GM23248 (cell line): ENCODE measurements at regions not wholly inside any gene's neighbourhood (a gene's known extent, or its start where the extent isn't known, plus 50 kb on each side); places are given as distances from the start of the nearest gene placed in this dataset.

Experiments used
- EZH2 ChIP-seq: fragments of 200-600 bp; sonication (generic); IDR thresholded peaks from 2 replicates; pipeline ENCODE4 v1.6.1; 2018; ENCODE audit warnings: antibody characterized with exemption, mild to moderate bottlenecking; ENCODE audit not compliant: insufficient read depth, poor library complexity, severe bottlenecking
- EZH2phosphoT487 ChIP-seq: fragments of 200-600 bp; sonication (generic); IDR thresholded peaks from 2 replicates; pipeline ENCODE4 v1.6.1; 2018; ENCODE audit warnings: antibody characterized with exemption, moderate library complexity, mild to moderate bottlenecking, low read depth; ENCODE audit not compliant: insufficient read depth

GRCh38 chr10:78147202-78147601, 113.5 kb downstream of the RPS24 start:
- no peak for TF ChIP-seq EZH2
- TF ChIP-seq EZH2phosphoT487: no peak
